Ishikawa (cell line): ENCODE measurements at regions not wholly inside any gene's neighbourhood (a gene's known extent, or its start where the extent isn't known, plus 50 kb on each side); places are given as distances from the start of the nearest gene placed in this dataset.

Experiments used
- CEBPB ChIP-seq: IDR thresholded peaks from 2 replicates; pipeline ENCODE4 v1.6.1; 2012
- CREB1 ChIP-seq: IDR thresholded peaks from 2 replicates; pipeline ENCODE4 v1.6.1; 2012; ENCODE audit warnings: low read depth
- EGR1 ChIP-seq: IDR thresholded peaks from 2 replicates; pipeline ENCODE4 v1.6.1; 2012
- EP300 ChIP-seq: IDR thresholded peaks from 2 replicates; pipeline ENCODE4 v1.6.1; 2012; ENCODE audit warnings: borderline replicate concordance
- FOXM1 ChIP-seq: IDR thresholded peaks from 2 replicates; pipeline ENCODE4 v1.6.1; 2012; ENCODE audit warnings: low read depth, borderline replicate concordance
- NFIC ChIP-seq: IDR thresholded peaks from 2 replicates; pipeline ENCODE4 v1.6.1; 2012
- RAD21 ChIP-seq: IDR thresholded peaks from 2 replicates; pipeline ENCODE4 v1.6.1; 2012; ENCODE audit warnings: low read depth
- TAF1 ChIP-seq: IDR thresholded peaks from 2 replicates; pipeline ENCODE4 v1.6.1; 2012; ENCODE audit warnings: low read depth, mild to moderate bottlenecking
- TCF12 ChIP-seq: IDR thresholded peaks from 2 replicates; pipeline ENCODE4 v1.6.1; 2012; ENCODE audit warnings: low read depth
- TEAD4 ChIP-seq: IDR thresholded peaks from 2 replicates; pipeline ENCODE4 v1.6.1; 2012
- YY1 ChIP-seq: IDR thresholded peaks from 2 replicates; pipeline ENCODE4 v1.6.1; 2012; ENCODE audit warnings: low read depth
- ZBTB7A ChIP-seq: IDR thresholded peaks from 2 replicates; pipeline ENCODE4 v1.6.1; 2012; ENCODE audit warnings: low read depth
- TF ChIP-seq, protein P1 (sequence below): IDR thresholded peaks from 2 replicates; pipeline ENCODE4 v1.6.1; 2012; ENCODE audit warnings: low read depth, mild to moderate bottlenecking
- TF ChIP-seq, protein P2 (sequence below): IDR thresholded peaks from 2 replicates; pipeline ENCODE4 v1.6.1; 2012
- TF ChIP-seq, protein P3 (sequence below): IDR thresholded peaks from 2 replicates; pipeline ENCODE4 v1.6.1; 2012

DNA sequence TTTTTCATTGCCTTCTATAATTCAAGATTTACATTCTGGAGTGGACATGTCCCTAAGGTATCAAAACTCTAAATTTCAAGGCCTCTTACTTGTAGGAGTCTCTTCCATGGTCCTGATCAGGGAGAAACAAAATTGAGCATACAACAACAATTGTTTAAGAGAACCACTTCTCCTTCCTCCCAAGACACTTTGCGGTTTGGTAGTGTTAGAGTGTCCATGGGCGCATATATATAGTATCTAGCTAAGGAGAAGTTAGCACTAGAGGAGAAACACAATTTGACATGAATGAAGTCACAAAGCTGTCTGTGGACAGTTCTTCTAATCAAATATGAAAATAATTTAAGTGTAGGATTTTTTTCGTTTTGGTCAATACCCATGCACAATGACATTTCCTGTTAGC is 349.1 kb upstream of the MAP2 start:
- no peak for TF ChIP-seq EGR1
- TF ChIP-seq, protein P1, sequence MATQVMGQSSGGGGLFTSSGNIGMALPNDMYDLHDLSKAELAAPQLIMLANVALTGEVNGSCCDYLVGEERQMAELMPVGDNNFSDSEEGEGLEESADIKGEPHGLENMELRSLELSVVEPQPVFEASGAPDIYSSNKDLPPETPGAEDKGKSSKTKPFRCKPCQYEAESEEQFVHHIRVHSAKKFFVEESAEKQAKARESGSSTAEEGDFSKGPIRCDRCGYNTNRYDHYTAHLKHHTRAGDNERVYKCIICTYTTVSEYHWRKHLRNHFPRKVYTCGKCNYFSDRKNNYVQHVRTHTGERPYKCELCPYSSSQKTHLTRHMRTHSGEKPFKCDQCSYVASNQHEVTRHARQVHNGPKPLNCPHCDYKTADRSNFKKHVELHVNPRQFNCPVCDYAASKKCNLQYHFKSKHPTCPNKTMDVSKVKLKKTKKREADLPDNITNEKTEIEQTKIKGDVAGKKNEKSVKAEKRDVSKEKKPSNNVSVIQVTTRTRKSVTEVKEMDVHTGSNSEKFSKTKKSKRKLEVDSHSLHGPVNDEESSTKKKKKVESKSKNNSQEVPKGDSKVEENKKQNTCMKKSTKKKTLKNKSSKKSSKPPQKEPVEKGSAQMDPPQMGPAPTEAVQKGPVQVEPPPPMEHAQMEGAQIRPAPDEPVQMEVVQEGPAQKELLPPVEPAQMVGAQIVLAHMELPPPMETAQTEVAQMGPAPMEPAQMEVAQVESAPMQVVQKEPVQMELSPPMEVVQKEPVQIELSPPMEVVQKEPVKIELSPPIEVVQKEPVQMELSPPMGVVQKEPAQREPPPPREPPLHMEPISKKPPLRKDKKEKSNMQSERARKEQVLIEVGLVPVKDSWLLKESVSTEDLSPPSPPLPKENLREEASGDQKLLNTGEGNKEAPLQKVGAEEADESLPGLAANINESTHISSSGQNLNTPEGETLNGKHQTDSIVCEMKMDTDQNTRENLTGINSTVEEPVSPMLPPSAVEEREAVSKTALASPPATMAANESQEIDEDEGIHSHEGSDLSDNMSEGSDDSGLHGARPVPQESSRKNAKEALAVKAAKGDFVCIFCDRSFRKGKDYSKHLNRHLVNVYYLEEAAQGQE = no peak
- no peak for TF ChIP-seq CREB1
- TF ChIP-seq YY1 = no peak
- no peak for TF ChIP-seq CEBPB
- no peak for TF ChIP-seq FOXM1

DNA sequence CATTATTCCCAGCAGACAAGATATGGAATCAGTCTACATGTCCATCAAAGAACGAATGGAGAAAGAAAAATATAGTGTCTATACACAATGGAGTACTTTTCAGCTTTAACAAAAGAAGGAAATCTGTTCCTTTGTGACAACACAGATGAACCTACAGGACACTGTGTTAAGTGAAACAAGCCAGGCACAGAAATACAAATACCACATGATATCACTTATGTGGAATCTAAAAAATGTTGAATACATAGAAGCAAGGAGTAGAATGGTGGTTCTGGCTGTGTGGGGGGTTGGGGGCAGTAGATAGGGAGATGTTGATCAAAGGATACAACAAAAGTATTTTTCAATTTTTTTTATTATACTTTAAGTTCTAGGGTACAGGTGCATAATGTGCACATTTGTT is 347.7 kb upstream of the MAP2 start:
- TF ChIP-seq, protein P2, sequence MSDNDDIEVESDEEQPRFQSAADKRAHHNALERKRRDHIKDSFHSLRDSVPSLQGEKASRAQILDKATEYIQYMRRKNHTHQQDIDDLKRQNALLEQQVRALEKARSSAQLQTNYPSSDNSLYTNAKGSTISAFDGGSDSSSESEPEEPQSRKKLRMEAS = no peak
- TF ChIP-seq TAF1 = no peak
- TF ChIP-seq, protein P3, sequence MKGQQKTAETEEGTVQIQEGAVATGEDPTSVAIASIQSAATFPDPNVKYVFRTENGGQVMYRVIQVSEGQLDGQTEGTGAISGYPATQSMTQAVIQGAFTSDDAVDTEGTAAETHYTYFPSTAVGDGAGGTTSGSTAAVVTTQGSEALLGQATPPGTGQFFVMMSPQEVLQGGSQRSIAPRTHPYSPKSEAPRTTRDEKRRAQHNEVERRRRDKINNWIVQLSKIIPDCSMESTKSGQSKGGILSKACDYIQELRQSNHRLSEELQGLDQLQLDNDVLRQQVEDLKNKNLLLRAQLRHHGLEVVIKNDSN = no peak
- TF ChIP-seq TCF12 = no peak
- TF ChIP-seq YY1 = no peak
- no peak for TF ChIP-seq EGR1
- no peak for TF ChIP-seq ZBTB7A
- TF ChIP-seq, protein P1 = no peak
- no peak for TF ChIP-seq NFIC
- TF ChIP-seq CEBPB = no peak
- TF ChIP-seq TEAD4 = no peak
- no peak for TF ChIP-seq RAD21
- TF ChIP-seq FOXM1 = no peak

DNA sequence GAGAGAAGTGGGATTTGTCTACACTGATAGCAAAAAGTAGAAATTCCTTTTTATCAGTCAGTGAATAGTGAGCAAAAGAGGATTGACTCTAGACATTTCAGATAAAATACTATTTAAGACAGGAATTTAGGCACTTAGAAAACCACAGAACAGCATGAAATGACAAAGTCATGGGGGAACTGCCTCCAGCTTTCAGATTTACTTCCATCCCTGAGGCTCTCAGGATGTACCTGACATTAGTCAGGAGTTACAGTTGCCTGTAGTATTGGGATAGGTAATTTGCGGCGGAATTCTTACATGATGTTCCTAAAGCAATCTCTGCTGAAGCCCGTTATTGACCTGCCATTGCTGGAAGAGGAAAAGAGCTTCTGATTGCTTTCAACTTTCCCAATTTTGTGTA is 337.1 kb upstream of the MAP2 start:
- TF ChIP-seq YY1 = no peak
- no peak for TF ChIP-seq EGR1
- TF ChIP-seq, protein P3 = no peak
- TF ChIP-seq ZBTB7A = no peak
- TF ChIP-seq, protein P1 = no peak
- no peak for TF ChIP-seq NFIC
- no peak for TF ChIP-seq EP300
- no peak for TF ChIP-seq TAF1
- no peak for TF ChIP-seq TCF12
- TF ChIP-seq RAD21 = no peak

DNA sequence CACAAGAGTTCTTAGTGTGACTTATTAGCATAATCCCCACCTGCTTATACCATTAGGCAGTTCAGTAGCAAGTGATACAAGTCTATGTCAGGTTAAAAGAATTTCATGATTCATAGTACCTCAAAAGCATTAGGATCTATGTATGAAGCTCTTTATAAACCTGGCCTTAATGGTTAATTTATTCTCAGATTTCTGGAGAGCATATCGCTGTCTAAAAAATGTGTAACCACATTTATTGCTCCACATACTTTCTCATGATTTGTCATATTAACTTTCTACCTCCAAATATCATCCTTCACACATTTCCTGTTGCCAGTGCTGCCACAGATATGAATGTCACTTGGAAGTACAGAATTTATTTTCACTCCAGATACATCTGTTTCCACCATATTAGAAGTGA is 332.8 kb upstream of the MAP2 start:
- TF ChIP-seq EP300 (no peak), TEAD4 (no peak), FOXM1 (no peak), EGR1 (no peak), RAD21 (no peak), TCF12 (no peak), YY1 (no peak), TAF1 (no peak), ZBTB7A (no peak), NFIC (no peak), CEBPB (no peak), CREB1 (no peak)
- TF ChIP-seq, protein P2 = no peak
- TF ChIP-seq, protein P1 = no peak
- TF ChIP-seq, protein P3 = no peak
